ENCODE measurements at regions not wholly inside any gene's neighbourhood (a gene's known extent, or its start where the extent isn't known, plus 50 kb on each side); places are given as distances from the start of the nearest gene placed in this dataset.

GRCh38 chr3:22612927-22613326, 590.2 kb upstream of the UBE2E2 start:
- CTCF ChIA-PET (ENCODE audit: partially characterized antibody): no interaction called here
- Histone ChIP-seq H3K27ac (ENCODE audit: low read depth, low read length) (no peak overlapping the region), H2BK120ac (replicated peaks; ENCODE audit: low read depth, low read length) (no peak overlapping the region), H2BK20ac (ENCODE audit: low read length) (no peak overlapping the region), H3K4me2 (ENCODE audit: insufficient read depth in 1 of 2, low read depth in 2 of 2, low read length in 2 of 2) (no peak overlapping the region), H4K20me1 (replicated peaks in 1 of 2; ENCODE audit: control insufficient read depth in 1 of 2, insufficient read depth in 2 of 2, low read length in 2 of 2) (no peaks in the 10 kb centered on the region), H2AK5ac (ENCODE audit: low read depth, low read length) (no peak overlapping the region), H4K5ac (ENCODE audit: insufficient read length, low read depth, low read length) (no peak overlapping the region), H2AFZ (ENCODE audit: low read length) (no peak overlapping the region), H3K4ac (replicated peaks; ENCODE audit: insufficient read length, low read depth, low read length) (no peak overlapping the region), H3K14ac (ENCODE audit: insufficient read length) (no peak overlapping the region), H3K9ac (replicated peaks in 1 of 4; ENCODE audit: extremely low read depth in 1 of 4, low read depth in 3 of 4, low read length in 3 of 4) (no peak overlapping the region), H3K27me3 (replicated peaks in 1 of 4; ENCODE audit: control insufficient read depth in 3 of 4, extremely low read depth in 1 of 4, insufficient read depth in 3 of 4, low read length in 3 of 4) (no peaks in the 10 kb centered on the region), H3K23ac (ENCODE audit: insufficient read length) (no peak overlapping the region), H3K18ac (ENCODE audit: extremely low read depth, low read length) (no peak overlapping the region), H3K23me2 (ENCODE audit: low read depth, low read length) (no peaks in the 10 kb centered on the region), H3K4me3 (ENCODE audit: extremely low read depth in 1 of 4, insufficient read depth in 2 of 4, low read depth in 3 of 4, low read length in 4 of 4) (no peak overlapping the region), H2BK15ac (ENCODE audit: low read length) (no peak overlapping the region), H4K8ac (ENCODE audit: extremely low read depth, insufficient read depth, low read length) (no peak overlapping the region), H3K9me3 (ENCODE audit: insufficient read depth in 2 of 2, low read depth in 1 of 2, low read length in 1 of 2) (no peaks in the 10 kb centered on the region), H3K79me1 (ENCODE audit: low read depth, low read length) (no peaks in the 10 kb centered on the region), H2BK12ac (ENCODE audit: low read depth, low read length) (no peak overlapping the region), H2BK5ac (ENCODE audit: low read depth, low read length) (no peak overlapping the region), H3K36me3 (ENCODE audit: control insufficient read depth in 2 of 4, insufficient read depth in 4 of 4, low read length in 3 of 4) (no peaks in the 10 kb centered on the region), H3K4me1 (replicated peaks in 1 of 4; ENCODE audit: control insufficient read depth in 3 of 4, insufficient read depth in 4 of 4, low read length in 3 of 4) (no peaks in the 10 kb centered on the region), H4K91ac (replicated peaks; ENCODE audit: insufficient read length, low read length) (no peak overlapping the region), H3K79me2 (ENCODE audit: control insufficient read depth in 1 of 2, insufficient read depth in 2 of 2, low read length in 2 of 2) (no peaks in the 10 kb centered on the region), H3K56ac (replicated peaks; ENCODE audit: insufficient read length, low read depth, low read length) (no peak overlapping the region)
- TF ChIP-seq ASH2L (IDR thresholded peaks at IDR 0.05; ENCODE audit: low read length): no peak
- no peak for TF ChIP-seq CREB1 (IDR thresholded peaks at IDR 0.05)
- no peak for TF ChIP-seq SAP30 (IDR thresholded peaks at IDR 0.05; ENCODE audit: insufficient read depth, insufficient replicate concordance, low read length)
- POLR2A ChIA-PET (ENCODE audit: partially characterized antibody): no interaction called here
- no peak for FAIRE-seq
- 95% methylated on average over 4 of the region's 4 CpGs; no CpG with 5 or more reads in 1 of the 2 experiments for WGBS, 2 experiments (ENCODE audit: extremely low coverage in 1 of 2, insufficient coverage in 1 of 2, insufficient read length in 1 of 2, insufficient replicate concordance in 2 of 2, low coverage in 1 of 2, low lambda C conversion rate in 2 of 2, missing lambda C conversion rate in 1 of 2)
- no peak for DNase-seq (ENCODE audit: low read depth in 1 of 2, low spot score in 2 of 2)

Data from H1 (cell line).